T-helper 1 cell treated with Interleukin-12 subunit alpha and Interleukin-12 subunit beta and Interleukin-4 antibody, amounts not matched to agents 30 ng/mL and 1 ng/mL, for 36 hours (primary cell): ENCODE measurements at regions not wholly inside any gene's neighbourhood (a gene's known extent, or its start where the extent isn't known, plus 50 kb on each side); places are given as distances from the start of the nearest gene placed in this dataset.

Experiments used
- intact Hi-C: fragments of 100-400 bp; cut with micrococcal nuclease; formaldehyde crosslinking; loops from one replicate; pipeline ENCODE4 v1.15.1; 2024

DNA sequence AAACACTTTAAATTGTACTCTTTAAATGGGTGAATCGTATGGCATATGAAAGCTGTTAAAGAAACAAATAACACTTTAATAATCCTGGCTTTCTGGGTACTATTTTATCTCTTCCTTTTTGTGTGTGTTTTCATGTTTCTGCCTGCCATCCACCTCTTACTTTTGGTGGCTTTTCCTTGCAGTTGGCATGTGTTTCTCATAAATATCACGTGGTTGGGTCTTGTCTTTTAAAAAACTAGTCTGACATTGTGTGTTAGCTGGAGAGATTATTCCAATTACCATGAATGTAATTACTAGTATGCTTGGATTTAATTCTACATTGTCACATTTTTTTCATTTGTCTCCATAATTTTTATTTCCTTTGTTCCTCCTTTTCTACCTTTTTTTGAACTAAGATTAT, 262.9 kb upstream of the B3GAT1 start:
- intact Hi-C loops: no loop called here

- intact Hi-C loops: no loop called here
Observed at GRCh38 chr11:134670961-134671370, 258.9 kb upstream of the B3GAT1 start.

GRCh38 chr11:134670247-134670782, 258.3 kb upstream of the B3GAT1 start:
- intact Hi-C loops: no loop called here

GRCh38 chr11:134669796-134670195, 257.8 kb upstream of the B3GAT1 start:
- intact Hi-C loops: no loop called here

GRCh38 chr11:134668796-134669195, 256.8 kb upstream of the B3GAT1 start:
- intact Hi-C loops: no loop called here

DNA sequence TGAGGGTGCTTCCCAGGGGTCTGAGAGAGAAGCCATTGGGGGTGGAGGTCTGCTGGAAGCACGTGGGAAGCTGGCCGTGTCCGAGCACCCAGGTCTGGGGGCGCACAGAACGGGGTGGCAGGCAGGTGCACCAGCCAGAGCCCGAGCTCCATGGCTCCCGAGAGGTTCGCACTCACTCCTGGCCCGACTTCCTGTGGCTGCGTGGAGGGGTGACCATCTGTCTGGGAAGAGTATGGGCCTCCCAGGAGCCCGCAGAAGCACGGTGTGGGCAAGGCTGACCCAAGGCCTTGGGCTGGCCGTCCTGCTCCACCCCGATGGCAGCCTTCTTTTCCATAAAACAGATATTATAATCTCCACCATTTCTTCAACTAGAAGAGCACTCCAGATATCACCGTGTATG, 256.0 kb upstream of the B3GAT1 start:
- intact Hi-C loops: no loop called here

DNA sequence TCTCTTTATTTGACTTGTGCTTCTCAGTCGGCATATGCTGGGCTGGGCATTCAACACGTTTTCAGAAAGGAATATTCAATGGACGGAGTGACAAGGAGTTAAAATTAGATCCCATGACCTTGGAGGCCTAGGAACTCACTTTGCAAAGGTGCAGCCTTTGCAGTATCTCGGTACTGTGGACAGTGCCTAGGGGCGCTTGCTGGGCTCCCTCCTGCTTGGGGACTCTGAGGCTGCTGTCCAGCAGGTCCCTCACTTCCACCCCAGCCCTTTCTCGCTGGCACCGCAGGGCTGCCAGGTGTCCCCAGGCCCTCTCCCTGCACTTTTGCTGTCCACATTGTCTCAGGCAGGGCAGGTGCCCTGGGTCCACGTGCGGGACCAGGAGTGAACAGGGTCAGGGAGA, 255.5 kb upstream of the B3GAT1 start:
- intact Hi-C loops: no loop called here

DNA sequence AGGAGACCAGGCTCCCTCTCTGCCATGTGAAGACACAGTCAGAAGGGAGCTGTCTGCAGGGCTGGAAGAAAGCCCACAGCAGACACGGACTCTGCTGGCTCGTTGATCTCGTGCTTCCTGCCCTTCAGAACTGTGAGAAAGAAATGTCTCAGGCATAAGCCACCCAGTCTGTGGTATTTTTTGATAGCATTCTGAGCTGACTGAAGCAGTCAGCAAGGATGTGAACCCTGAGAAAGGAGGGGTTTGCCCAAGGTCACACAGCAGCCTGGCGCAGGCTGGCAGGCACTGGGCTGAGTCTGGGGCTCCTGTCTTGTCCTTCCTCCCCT, 255.1 kb upstream of the B3GAT1 start:
- intact Hi-C loops: no loop called here

- intact Hi-C loops: no loop called here
Observed at GRCh38 chr11:134666273-134667174, 254.5 kb upstream of the B3GAT1 start.

DNA sequence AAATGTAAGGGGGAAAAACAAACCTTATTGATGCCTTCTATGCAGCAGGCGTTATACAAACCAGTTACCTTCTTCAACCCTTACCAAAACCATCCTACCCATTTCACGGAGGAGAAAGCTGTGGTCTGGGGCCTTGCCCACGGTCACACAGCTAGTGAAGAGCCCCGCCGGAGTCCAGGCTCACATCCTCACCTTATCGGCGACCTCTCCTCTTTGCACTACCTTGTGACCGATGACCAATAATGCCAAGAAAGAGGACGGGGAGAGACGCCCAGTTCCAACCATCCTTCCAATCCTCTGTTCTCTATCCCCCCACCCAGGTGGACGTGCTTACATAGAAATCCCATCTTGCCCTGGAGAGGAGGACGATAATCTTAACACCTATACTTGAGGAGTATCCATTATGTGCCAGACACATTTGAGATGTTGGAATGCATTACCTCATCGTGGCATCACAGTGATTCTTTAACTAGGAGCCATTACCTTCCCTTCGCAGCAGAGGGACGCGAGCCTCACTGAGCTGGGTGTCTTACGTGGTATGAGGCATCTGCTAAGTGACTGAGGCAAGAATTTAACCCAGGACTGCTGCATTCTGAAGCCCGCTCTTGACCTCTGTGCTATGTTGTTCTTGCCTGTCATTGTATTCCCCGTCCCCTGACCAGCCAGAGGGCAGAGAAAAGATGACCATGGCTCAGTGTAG, 253.7 kb upstream of the B3GAT1 start:
- intact Hi-C loops: no loop called here

GRCh38 chr11:134665188-134665535, 253.1 kb upstream of the B3GAT1 start:
- intact Hi-C loops: no loop called here

DNA sequence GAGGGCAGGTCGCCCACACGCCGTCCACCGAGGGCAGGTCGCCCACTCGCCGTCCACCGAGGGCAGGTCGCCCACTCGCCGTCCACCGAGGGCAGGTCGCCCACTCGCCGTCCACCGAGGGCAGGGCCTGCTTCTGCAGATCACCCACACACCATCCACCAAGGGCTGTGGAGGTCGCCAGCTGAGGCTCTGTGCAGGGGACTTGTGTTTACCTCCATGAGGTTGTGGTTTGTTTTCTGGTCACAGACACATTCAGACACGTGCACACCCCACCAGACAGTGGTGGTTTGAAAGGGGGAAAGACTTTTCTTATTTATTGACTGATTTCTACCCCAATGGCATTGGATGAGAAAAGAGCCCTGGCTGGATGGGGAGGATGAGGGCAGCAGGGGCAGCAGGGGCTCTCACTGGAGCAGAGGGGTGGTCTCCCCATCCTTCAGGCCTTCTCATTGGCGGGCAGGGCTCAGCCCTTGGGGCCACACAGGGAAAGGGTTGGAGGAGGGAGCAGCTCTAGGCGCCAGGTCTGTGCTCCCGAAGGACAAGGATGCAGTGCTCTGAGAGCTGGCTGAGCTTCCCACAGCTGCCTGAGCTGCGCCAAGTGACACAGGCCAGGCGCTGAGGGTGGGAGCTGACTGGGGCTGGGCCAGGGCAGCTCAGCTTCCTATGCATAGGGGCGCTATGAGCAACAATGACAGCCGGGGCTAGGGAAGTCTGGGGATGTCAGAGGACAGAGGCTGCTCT, 252.6 kb upstream of the B3GAT1 start:
- intact Hi-C loops: no loop called here

GRCh38 chr11:134663506-134664313, 251.7 kb upstream of the B3GAT1 start:
- intact Hi-C loops: no loop called here

DNA sequence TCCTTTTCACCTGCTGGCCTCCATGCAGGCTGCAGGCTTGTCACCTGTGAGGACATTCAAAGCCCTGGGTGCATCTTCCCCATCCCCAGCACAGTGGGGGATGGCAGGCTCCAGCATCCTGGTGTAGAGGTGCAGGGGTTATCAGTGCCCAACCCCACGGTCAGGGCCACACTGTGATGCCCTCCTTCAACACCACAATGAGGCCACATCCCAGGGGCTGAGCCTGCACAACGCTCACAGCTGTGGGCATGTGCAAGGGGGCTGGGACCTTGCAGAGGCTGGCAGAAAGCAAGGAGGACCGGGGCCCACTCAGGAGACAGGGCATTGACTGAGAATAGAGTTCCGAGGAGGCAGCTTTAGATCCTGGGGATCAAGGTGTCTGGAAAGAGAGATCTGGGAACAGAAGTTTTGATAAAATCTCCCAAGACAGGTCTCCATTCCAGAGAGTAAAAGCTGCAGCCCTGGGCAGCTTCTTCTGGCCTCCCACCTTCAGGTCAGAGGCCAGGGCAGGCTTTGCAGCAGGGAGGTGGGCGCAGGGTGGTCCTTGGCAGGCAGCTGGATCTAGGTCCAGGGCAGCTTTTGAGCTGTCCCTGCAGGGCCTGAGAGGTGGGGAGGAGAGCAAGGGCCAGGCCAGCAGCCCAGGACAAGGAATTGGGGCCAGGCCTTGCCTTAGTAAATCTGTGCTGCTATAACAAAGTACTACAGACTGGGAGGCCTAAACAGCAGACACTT, 250.8 kb upstream of the B3GAT1 start:
- intact Hi-C loops: no loop called here

GRCh38 chr11:134661660-134662059, 249.6 kb upstream of the B3GAT1 start:
- intact Hi-C loops: no loop called here

DNA sequence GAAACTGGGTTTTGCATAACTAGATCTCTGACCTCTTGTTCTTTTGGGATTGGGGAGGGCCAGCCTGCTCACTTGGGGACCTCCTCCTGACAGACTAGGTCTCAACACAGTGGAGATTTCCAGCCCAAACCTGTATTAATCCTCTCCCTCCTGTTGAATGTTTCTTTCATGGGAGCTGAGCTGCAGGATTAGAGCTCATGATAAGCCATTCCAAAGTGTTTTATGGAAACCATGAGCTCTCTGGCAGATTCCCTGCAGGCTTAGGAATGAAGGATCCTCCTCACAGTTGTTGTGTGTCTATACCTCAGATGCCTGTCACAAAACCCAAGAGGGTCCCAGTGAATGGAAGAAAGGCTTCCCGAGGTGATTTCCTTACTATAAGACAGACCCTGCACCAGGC, 248.4 kb upstream of the B3GAT1 start:
- intact Hi-C loops: no loop called here

DNA sequence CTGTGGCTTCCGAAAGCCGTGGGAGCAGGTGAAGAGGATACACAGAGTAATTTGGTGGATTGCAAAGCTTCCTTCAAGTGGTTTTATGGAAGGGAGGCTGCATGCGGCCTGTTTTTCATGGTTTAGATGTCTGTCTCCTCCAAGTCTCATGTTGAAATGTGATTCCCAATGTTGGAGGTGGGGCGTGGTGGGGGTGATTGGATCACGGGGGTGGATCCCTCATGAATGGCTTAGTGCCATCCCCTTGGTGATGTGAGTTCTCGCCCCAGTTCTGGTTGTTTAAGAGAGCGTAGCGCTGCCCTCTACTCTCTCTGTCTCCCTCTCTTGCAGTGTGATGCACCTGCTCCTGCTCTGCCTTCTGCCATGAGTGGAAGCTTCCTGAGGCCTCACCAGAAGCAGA, 247.8 kb upstream of the B3GAT1 start:
- intact Hi-C loops: no loop called here

DNA sequence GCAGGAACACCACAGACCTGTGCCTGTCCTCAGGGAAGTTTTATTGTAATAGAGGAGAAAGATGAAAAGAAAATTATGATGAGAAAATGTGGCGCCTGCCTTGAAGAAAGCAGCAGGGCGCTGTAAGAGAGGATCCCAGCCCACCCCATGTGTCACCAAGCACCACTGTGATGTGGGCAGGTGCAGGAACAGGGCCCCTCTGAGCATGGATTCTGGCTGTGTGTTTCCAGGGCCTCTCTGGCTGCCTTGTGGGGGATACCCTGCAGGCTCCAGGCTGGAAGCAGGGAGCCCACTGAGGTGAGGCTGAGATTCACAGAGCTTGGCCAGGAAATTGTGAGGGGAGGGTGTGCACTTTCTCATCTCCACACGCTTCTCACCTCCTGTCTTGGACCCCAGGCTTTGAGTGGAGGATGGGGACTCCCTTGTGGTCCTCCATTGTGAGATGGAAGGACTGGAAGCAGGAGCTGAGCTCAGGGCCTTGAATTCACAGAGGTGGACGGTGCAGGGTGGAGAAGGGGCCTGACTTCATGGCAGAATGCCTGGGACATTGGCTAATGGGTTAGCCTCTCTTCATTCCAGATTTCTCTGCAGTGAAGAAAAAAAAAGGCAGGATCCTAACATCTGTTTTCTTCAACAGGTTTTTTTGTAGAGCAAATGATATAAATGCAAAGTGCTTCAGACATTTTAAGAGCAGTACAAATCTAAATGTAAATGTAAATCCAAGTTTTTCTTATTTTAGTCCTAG, 246.6 kb upstream of the B3GAT1 start:
- intact Hi-C loops: no loop called here

DNA sequence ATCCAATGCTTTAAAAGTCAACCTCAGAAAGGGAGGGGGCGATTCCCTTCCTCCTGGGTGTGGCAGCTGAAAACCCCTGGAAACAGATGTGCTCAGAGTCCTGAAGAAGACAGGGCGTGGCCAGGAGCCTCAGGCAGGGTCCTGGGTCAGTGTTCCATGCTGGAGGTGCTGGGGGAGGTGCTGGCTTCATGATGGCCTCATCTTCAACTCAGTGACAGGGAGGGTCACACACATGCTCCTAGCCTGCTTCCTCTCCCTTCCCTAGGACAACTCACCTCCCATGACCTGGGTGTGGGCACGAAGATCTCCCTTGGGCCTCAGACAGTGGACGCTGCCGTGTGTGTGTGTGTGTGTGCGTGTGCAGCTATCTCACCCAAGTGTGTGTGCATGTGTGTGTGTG, 245.6 kb upstream of the B3GAT1 start:
- intact Hi-C loops: no loop called here
